Upper lobe of left lung (tissue), 6 donors: ENCODE measurements at regions not wholly inside any gene's neighbourhood (a gene's known extent, or its start where the extent isn't known, plus 50 kb on each side); places are given as distances from the start of the nearest gene placed in this dataset.

Experiments
- ATAC-seq, 2 donors: fragments of 200-7000 bp; cut with Tn5 transposase; one replicate each; pipeline ENCODE4 v1.9.1; 2022; ENCODE audit warnings: mild to moderate bottlenecking in 2 of 2, moderate library complexity in 2 of 2; ENCODE audit not compliant: low FRiP score in 2 of 2
- DNase-seq, 2 donors: peaks; one replicate each; pipeline ENCODE4 v3.0.0-alpha.2; 2019 to 2020
- H3K27ac ChIP-seq, 4 donors: fragments of 200-600 bp; sonication (generic); one replicate each; pipeline ENCODE4 v1.5.1; 2016 to 2019
- H3K27me3 ChIP-seq, 4 donors: fragments of 200-600 bp; sonication (generic); one replicate each; pipeline ENCODE4 v1.5.1; 2017 to 2019
- H3K36me3 ChIP-seq, 4 donors: fragments of 200-600 bp; sonication (generic); one replicate each; pipeline ENCODE4 v1.5.1; 2016 to 2019
- H3K4me1 ChIP-seq, 4 donors: fragments of 200-600 bp; sonication (generic); one replicate each; pipeline ENCODE4 v1.5.1; 2018 to 2019
- H3K4me3 ChIP-seq, 4 donors: fragments of 200-600 bp; sonication (generic); one replicate each; pipeline ENCODE4 v1.5.1; 2017 to 2019; ENCODE audit warnings: mild to moderate bottlenecking in 2 of 4, moderate library complexity in 1 of 4
- H3K9me3 ChIP-seq, 4 donors: fragments of 200-600 bp; sonication (generic); one replicate each; pipeline ENCODE4 v1.5.1; 2018 to 2019
- EP300 ChIP-seq, 4 donors: sonication (generic); formaldehyde crosslinking; IDR thresholded peaks; one replicate each; pipeline ENCODE4 v1.5.1; 2017; ENCODE audit warnings: antibody characterized with exemption in 4 of 4, control low read depth in 2 of 4
- POLR2A ChIP-seq, 4 donors: fragments of 450-650 bp; IDR thresholded peaks; one replicate each; pipeline ENCODE4 v1.5.1; 2016 to 2017; ENCODE audit warnings: antibody characterized with exemption in 4 of 4, mild to moderate bottlenecking in 2 of 4
- POLR2AphosphoS5 ChIP-seq, 2 donors: sonication (generic); formaldehyde crosslinking; IDR thresholded peaks; one replicate each; pipeline ENCODE4 v1.5.1; 2017; ENCODE audit warnings: antibody characterized with exemption in 2 of 2
- WGBS, 2 donors: methylation state at CpG; one replicate each; pipeline ENCODE4 v1.1.5; 2017 to 2018; 5-methylcytosine and 5-hydroxymethylcytosine counted together
- TF ChIP-seq, protein P1 (sequence below), 6 experiments: fragments of 450-650 bp in 4 of 6; fragments of 200-600 bp in 2 of 6; sonication (generic) in 2 of 6; IDR thresholded peaks; one replicate each; pipeline ENCODE4 v1.5.1; 2016 to 2019; ENCODE audit warnings: antibody characterized with exemption in 6 of 6
- donor health status: DM: no; HTN: no; CAD: no; lungs with moderate emphysema.
- donor health status: DM: no; HTN: yes; CAD: no; lungs with severe emphysema.

DNA sequence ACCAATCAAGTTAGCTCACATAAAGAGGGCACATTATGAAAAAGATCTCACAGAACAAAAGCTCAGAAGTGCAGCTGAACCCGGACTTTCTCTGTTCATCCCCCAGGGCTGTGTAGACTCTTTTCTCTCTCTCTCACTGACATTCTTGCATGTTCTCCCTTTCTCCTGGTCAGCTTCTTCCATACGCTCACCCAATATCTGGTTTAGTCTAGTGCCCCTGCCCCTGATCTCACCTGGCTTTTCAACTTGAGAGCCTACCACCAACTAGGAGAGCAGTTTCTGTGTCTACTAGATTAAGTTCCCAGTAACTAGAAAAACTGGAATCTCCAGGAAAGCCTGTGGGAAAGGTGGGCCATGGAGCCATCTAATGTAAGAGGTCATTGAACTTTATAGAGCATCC is 126.9 kb upstream of the GRIK3 start:
- 78 to 87% methylated on average over 2 of the region's 2 CpGs for WGBS, 2 donors
- no peak for ATAC-seq
- no peaks in the 10 kb centered on the region for H3K4me1 ChIP-seq
- TF ChIP-seq POLR2A (IDR thresholded peaks at IDR 0.05) (no peak), EP300 (IDR thresholded peaks at IDR 0.05) (no peak), POLR2AphosphoS5 (IDR thresholded peaks at IDR 0.05) (no peak)
- TF ChIP-seq, protein P1, sequence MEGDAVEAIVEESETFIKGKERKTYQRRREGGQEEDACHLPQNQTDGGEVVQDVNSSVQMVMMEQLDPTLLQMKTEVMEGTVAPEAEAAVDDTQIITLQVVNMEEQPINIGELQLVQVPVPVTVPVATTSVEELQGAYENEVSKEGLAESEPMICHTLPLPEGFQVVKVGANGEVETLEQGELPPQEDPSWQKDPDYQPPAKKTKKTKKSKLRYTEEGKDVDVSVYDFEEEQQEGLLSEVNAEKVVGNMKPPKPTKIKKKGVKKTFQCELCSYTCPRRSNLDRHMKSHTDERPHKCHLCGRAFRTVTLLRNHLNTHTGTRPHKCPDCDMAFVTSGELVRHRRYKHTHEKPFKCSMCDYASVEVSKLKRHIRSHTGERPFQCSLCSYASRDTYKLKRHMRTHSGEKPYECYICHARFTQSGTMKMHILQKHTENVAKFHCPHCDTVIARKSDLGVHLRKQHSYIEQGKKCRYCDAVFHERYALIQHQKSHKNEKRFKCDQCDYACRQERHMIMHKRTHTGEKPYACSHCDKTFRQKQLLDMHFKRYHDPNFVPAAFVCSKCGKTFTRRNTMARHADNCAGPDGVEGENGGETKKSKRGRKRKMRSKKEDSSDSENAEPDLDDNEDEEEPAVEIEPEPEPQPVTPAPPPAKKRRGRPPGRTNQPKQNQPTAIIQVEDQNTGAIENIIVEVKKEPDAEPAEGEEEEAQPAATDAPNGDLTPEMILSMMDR (IDR thresholded peaks at IDR 0.05): no peak
- no peak overlapping the region for H3K27ac ChIP-seq
- H3K4me3 ChIP-seq: no peak overlapping the region
- peaks cover 0 to 4% (median 1%) of the 10 kb centered on the region in 4 donors for H3K9me3 ChIP-seq
- no peak for DNase-seq
- H3K27me3 ChIP-seq: no peaks in the 10 kb centered on the region
- H3K36me3 ChIP-seq: no peaks in the 10 kb centered on the region

DNA sequence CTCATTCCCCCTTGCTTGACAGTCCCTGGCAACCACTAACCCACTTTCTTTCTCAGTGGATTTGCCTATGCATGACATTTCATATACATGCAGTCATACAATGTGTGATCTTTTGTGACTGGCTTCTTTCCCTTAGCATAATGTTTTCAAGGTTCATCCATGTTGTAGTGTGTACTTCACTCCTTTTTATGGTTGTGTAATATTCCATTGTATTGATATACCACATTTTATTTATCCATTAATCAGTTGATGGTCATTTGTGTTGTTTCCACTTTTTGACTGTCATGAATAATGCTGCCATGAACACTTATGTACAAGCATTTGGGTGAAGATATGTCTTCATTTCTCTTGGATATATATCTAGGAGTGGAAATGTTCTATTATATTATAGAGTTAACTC is 127.7 kb upstream of the GRIK3 start:
- Histone ChIP-seq H3K4me1 (no peaks in the 10 kb centered on the region), H3K4me3 (no peak overlapping the region), H3K27ac (no peak overlapping the region), H3K27me3 (no peaks in the 10 kb centered on the region), H3K36me3 (no peaks in the 10 kb centered on the region), H3K9me3 (peaks cover 0 to 4% (median 1%) of the 10 kb centered on the region in 4 donors)
- ATAC-seq (no peak), DNase-seq (no peak)
- no peak for TF ChIP-seq EP300 (IDR thresholded peaks at IDR 0.05)
- TF ChIP-seq, protein P1 (IDR thresholded peaks at IDR 0.05): no peak
- TF ChIP-seq POLR2A (IDR thresholded peaks at IDR 0.05): no peak
- no peak for TF ChIP-seq POLR2AphosphoS5 (IDR thresholded peaks at IDR 0.05)

DNA sequence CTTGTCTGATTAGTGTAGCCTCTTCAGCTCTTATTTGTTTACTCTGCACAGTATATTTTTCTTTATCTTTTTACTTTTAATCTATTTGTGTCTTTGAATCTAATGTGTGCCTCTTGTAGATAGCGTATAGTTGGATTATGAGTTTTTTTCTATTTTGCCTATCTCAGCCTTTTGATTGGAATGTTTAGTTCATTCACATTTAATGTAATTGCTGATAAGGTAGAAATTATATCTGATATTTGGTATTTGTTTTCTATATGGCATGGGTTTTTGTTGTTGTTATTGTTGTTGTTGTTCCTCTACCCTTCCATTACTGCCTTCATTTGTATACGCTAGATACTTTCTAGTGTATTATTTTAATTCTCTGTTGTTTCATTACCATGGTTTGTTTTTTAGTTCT is 131.7 kb upstream of the GRIK3 start:
- 96 to 97% methylated on average over 2 of the region's 2 CpGs for WGBS, 2 donors

DNA sequence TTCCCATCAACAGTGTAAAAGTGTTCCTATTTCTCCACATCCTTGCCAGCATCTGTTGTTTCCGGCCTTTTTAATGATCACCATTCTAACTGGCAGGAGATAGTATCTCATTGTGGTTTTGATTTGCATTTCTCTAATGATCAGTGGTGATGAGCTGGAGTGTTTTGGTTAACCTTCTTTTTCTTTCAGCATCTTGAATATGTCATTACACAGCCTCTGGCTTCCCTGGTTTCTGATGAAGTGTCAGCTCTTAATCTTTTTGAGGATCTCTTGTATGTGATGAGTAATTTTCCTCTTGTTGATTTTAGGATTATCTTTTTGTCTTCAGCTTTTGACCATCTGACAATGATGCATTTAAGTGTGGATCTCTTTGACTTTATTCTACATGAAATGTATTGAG is 133.2 kb upstream of the GRIK3 start:
- TF ChIP-seq POLR2A (IDR thresholded peaks at IDR 0.05) (no peak), EP300 (IDR thresholded peaks at IDR 0.05) (no peak), POLR2AphosphoS5 (IDR thresholded peaks at IDR 0.05) (no peak)
- TF ChIP-seq, protein P1 (IDR thresholded peaks at IDR 0.05): no peak
- DNase-seq: no peak
- ATAC-seq: no peak
- Histone ChIP-seq H3K27ac (no peak overlapping the region), H3K4me1 (no peaks in the 10 kb centered on the region), H3K27me3 (no peaks in the 10 kb centered on the region), H3K36me3 (no peaks in the 10 kb centered on the region), H3K9me3 (peaks cover 0 to 5% (median 0%) of the 10 kb centered on the region in 4 donors), H3K4me3 (no peak overlapping the region)
- WGBS, 2 donors: 87 to 89% methylated on average over 1 of the region's 1 CpG

More for the DNA sequence above, 131.7 kb upstream of the GRIK3 start:
- Histone ChIP-seq H3K27ac (no peak overlapping the region), H3K36me3 (no peaks in the 10 kb centered on the region), H3K4me1 (no peaks in the 10 kb centered on the region), H3K9me3 (peaks cover 0 to 8% (median 2%) of the 10 kb centered on the region in 4 donors), H3K4me3 (no peak overlapping the region), H3K27me3 (no peaks in the 10 kb centered on the region)
- TF ChIP-seq POLR2AphosphoS5 (IDR thresholded peaks at IDR 0.05): no peak
- no peak for TF ChIP-seq EP300 (IDR thresholded peaks at IDR 0.05)
- TF ChIP-seq, protein P1 (IDR thresholded peaks at IDR 0.05): no peak
- TF ChIP-seq POLR2A (IDR thresholded peaks at IDR 0.05): no peak
- DNase-seq: no peak
- no peak for ATAC-seq

DNA sequence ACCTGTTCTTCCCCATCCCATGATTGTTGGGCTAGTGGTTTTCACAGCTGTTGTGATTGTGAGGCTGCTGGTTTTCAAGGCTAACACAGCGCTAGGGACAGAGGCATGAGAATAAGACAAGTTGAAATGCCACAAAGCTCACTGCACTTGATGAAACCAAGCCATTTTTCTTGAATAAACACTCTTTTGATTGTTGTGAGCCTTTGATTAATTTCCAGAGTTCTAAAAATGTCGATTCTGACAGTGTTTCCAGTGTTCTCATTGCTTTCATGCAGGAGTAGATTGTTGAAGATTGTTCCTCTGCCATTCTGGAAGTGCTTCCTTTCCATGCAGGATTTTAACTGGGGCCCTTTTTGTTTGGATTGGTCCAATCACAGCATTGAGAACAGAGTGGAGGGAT is 134.9 kb upstream of the GRIK3 start:
- DNase-seq: no peak
- Histone ChIP-seq H3K27ac (no peak overlapping the region), H3K27me3 (no peaks in the 10 kb centered on the region), H3K36me3 (no peaks in the 10 kb centered on the region), H3K4me3 (no peak overlapping the region), H3K9me3 (peaks cover 0 to 5% (median 0%) of the 10 kb centered on the region in 4 donors), H3K4me1 (no peaks in the 10 kb centered on the region)
- 57 to 69% methylated on average over 2 of the region's 2 CpGs for WGBS, 2 donors
- TF ChIP-seq EP300 (IDR thresholded peaks at IDR 0.05) (no peak), POLR2AphosphoS5 (IDR thresholded peaks at IDR 0.05) (no peak), POLR2A (IDR thresholded peaks at IDR 0.05) (no peak)
- TF ChIP-seq, protein P1 (IDR thresholded peaks at IDR 0.05): no peak
- ATAC-seq: no peak
